WI38 (cell line): ENCODE measurements at regions not wholly inside any gene's neighbourhood (a gene's known extent, or its start where the extent isn't known, plus 50 kb on each side); places are given as distances from the start of the nearest gene placed in this dataset.

Experiments
- H3K4me3 ChIP-seq: 2 replicates; pipeline ENCODE4 v1.5.1; 2011; ENCODE audit warnings: low read depth, mild to moderate bottlenecking, control low read depth, low read length
- CTCF ChIP-seq: IDR thresholded peaks from 2 replicates; pipeline ENCODE4 v1.5.1; 2012; ENCODE audit warnings: low read depth, mild to moderate bottlenecking, control low read depth, low read length

- TF ChIP-seq CTCF = no peak
- no peak overlapping the region for H3K4me3 ChIP-seq
Measured at GRCh38 chr5:17732351-17732923, 98.2 kb downstream of the TAF11L14 start.

- TF ChIP-seq CTCF = no peak
- no peak overlapping the region for H3K4me3 ChIP-seq
Measured at GRCh38 chr5:17734011-17734410, 99.8 kb downstream of the TAF11L14 start.

- no peak overlapping the region for H3K4me3 ChIP-seq
- no peak for TF ChIP-seq CTCF
Measured at GRCh38 chr5:17735761-17736160, 101.5 kb downstream of the TAF11L14 start.

GRCh38 chr5:17737092-17737491 lies 102.8 kb downstream of the TAF11L14 start:
- no peak overlapping the region for H3K4me3 ChIP-seq
- TF ChIP-seq CTCF = no peak

GRCh38 chr5:17738446-17738845 lies 104.2 kb downstream of the TAF11L14 start:
- TF ChIP-seq CTCF = no peak

GRCh38 chr5:17743580-17744435 lies 109.5 kb downstream of the TAF11L14 start:
- no peak for TF ChIP-seq CTCF
- H3K4me3 ChIP-seq = no peak overlapping the region

More at GRCh38 chr5:17738446-17738845, 104.2 kb downstream of the TAF11L14 start:
- no peak overlapping the region for H3K4me3 ChIP-seq

GRCh38 chr5:17748201-17748600 lies 113.9 kb downstream of the TAF11L14 start:
- no peak overlapping the region for H3K4me3 ChIP-seq
- TF ChIP-seq CTCF = no peak
